GM19372 (cell line): ENCODE measurements at regions not wholly inside any gene's neighbourhood (a gene's known extent, or its start where the extent isn't known, plus 50 kb on each side); places are given as distances from the start of the nearest gene placed in this dataset.
"Not testable (repeated sequence)": the region's sequence is repeated elsewhere in the genome, so short reads cannot be mapped to it uniquely, and the experiment has no call there.

Source experiments
- ATAC-seq: cut with Tn5 transposase; IDR thresholded peaks from one replicate; pipeline ENCODE4 v1.9.1; 2021; ENCODE audit warnings: mild to moderate bottlenecking, low read depth, moderate library complexity; ENCODE audit not compliant: unreplicated experiment

DNA sequence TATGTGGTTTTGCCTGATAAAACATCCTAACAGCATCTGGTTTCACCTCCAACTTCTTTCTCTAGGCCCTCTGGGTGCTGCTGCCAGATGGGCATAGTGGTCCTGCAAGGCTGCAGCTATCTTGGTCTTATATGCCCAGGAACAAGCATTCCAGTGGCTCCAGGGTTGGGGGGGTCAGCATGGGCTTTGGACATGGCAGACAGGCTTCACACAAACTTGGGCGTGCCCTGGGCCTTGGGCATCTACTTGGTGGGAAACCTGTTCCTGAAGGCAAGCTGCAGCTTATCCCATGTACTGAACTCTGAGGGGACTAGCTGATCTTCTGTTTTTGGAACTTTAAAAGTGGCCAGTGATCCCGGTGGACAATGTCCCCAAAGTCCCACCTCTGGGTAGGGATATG is 54.9 kb upstream of the ZNF678 start:
- ATAC-seq: no peak

DNA sequence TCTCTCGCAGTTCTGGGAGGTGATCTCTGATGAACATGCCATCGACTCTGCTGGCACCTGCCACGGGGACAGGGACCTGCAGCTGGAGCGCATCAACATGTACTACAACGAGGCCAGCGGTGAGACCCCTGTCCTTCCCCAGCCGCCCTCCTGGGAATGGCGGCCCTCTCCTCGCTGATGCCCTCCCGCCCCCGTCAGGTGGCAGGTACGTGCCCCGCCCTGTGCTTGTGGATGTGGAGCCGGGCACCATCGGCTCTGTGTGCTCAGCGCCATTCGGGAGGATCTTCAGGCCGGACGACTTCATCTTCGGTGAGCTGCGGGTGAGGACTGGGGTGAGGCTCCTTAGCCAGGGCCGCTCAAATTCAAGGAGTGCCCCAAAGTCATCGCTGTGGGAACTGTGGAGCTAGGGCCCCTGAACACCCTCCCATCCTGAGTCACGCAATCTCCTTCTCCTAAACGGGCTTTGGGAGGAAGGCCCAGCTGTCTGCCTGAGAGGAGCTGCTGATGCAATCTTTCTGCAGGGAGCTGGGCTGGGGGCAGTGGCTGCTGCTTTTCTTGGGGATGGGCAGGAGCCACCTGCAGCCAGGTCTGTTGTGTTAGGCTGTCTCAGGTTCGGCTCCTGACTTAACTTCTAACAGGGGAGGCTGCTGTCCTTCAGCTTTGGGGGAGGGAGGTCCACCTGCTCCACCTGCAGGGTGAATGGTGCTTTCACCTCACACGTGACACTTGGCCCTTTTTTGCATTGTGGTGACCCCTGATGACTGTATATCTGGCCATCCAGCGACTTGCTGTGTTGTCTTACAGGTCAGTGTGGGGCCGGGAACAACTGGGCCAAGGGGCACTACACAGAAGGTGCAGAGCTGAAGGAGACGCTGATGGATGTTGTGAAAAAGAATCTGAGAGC is 56.6 kb upstream of the ZNF678 start:
- not testable (repeated sequence) for ATAC-seq

DNA sequence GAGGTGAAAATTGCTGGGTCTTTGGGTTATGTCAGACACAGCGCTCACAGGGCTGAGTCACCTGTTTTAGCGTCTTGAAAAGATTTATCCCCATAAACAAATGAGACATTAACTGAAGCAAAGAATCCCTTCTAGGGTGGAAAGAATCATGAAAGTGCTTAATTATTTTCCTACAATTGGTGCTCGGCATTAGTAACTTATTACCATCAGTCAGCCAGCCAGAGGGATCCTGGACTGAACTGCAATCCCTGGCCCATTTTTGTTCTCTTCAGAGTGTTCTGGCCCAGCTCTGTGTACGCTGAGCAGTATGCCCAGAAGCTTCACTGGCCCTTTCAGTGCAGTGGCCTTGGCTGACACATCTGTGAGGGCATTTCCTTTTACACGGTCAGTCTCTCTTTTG is 67.3 kb upstream of the ZNF678 start:
- not testable (repeated sequence) for ATAC-seq

DNA sequence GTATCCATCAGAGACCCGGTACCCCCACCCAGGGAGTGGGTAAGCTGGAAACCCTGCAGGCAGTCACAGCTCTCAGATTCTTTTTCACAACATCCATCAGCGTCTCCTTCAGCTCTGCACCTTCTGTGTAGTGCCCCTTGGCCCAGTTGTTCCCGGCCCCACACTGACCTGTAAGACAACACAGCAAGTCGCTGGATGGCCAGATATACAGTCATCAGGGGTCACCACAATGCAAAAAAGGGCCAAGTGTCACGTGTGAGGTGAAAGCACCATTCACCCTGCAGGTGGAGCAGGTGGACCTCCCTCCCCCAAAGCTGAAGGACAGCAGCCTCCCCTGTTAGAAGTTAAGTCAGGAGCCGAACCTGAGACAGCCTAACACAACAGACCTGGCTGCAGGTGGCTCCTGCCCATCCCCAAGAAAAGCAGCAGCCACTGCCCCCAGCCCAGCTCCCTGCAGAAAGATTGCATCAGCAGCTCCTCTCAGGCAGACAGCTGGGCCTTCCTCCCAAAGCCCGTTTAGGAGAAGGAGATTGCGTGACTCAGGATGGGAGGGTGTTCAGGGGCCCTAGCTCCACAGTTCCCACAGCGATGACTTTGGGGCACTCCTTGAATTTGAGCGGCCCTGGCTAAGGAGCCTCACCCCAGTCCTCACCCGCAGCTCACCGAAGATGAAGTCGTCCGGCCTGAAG is 69.3 kb upstream of the ZNF678 start:
- ATAC-seq: not testable (repeated sequence)

DNA sequence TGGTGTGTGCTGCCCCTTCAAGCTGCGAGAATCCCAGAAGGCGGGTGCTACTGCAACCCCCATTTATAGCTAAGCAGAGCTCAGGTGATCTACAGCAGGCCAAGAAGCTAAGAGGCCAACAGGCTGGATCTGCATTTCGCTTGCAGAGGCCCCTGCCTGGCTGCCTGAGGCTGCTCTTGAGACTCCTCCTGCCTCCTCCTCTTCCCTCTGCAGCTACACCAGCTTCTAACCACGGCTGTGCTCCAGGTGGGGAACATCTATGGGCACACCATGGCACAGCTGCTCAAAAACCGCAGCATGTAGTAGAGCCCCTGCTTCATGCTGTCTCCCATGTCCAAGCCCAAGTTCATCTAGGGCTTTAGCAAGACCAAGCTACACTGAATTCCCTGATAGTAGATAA is 72.9 kb upstream of the ZNF678 start:
- no peak for ATAC-seq

DNA sequence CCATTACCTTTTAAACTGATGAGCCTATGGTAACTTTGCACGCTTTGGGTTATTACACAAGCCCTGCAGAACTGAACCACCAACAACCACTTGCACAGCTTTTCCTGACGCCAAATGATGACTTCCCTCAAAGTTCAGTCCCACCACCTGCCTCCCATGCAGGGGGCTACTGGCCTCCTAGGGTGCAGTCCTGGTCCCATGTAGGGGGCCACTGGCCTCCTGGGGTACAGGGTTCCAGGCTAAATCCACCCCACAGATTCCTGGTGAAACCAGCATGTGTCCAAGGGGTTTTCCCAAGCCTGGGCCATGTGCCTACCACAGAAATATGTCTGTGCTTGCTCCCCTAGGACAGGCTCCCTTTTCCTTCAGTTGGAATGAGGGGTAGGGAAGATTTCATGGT is 73.4 kb upstream of the ZNF678 start:
- ATAC-seq: no peak

DNA sequence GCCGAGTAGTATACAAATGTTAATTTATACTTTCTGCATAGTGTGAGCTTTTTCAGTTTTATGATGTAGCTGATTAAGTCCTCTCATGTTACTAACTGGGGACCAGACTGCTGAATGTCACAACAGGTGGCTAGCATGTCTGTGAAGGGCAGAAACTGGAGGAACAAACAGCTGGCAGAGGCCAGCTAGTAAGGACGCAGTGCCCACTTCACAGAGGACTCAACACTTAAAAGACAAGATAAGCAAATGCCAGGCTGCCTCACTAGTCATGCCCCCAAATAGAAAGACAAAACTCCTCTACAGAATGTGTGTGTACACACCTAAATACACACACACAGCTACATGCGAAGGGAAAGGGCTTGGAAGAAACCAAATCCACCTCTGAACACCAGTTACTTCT is 73.8 kb upstream of the ZNF678 start:
- ATAC-seq: no peak

DNA sequence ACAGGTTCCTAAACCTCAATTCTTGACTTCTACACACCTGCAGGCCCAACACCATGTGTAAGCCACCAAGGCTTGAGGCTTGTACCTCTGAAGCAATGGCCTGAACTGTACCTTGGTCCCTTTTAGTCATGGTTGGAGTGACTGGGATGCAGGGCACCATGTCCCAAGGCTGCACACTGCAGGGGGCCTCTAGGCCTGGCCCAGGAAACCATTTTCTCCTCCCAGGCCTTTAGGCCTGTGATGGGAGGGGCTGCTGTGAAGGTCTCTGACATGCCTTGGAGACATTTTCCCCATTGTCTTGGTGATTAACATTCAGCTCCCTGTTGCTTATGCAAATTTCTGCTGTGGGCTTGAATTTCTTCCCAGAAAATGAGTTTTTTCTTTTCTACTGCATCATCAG is 75.8 kb upstream of the ZNF678 start:
- no peak for ATAC-seq

DNA sequence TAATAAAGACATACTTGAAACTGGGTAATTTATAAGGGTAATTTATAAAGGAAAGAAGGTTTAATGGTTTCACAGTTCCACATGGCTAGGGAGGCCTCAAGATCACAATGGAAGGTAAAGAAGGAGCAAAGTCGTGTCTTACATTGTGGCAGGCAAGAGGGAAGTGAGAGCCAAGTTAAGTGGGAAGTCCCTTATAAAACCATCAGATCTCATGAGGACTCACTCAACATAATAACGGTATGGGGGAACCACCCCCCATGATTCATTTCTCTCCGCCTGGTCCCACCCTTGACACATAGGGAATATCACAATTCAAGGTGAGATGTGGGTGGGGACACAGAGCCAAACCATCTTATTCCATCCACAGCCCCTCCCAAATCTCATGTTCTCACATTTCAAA is 76.8 kb upstream of the ZNF678 start:
- no peak for ATAC-seq

DNA sequence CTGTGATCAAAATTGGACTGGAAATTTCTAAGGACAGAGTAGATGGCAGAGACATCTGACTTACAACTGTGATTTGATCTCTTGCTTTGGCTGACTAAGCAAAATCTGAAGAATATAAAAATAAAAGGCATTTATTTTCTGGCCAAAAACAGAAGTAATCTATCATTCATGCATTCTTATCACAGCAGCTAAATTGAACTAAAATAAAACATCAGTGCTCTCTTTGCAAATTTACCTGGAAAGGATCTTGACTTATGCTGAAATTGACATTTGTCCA is 81.4 kb upstream of the ZNF678 start:
- no peak for ATAC-seq

DNA sequence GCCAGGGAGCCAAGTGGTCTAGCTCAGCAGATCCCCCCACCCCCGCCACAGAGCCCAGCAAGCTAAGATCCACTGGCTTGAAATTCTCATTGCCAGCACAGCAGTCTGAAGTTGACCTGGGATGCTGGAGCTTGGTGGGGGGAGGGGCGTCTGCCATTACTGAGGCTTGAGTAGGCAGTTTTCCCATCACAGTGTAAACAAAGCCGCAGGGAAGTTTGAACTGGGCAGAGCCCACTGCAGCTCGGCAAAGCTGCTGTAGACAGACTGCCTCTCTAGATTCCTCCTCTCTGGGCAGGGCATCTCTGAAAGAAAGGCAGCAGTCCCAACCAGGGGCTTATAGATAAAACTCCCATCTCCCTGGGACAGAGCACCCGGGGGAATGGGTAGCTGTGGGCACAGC is 89.3 kb upstream of the ZNF678 start:
- not testable (repeated sequence) for ATAC-seq

DNA sequence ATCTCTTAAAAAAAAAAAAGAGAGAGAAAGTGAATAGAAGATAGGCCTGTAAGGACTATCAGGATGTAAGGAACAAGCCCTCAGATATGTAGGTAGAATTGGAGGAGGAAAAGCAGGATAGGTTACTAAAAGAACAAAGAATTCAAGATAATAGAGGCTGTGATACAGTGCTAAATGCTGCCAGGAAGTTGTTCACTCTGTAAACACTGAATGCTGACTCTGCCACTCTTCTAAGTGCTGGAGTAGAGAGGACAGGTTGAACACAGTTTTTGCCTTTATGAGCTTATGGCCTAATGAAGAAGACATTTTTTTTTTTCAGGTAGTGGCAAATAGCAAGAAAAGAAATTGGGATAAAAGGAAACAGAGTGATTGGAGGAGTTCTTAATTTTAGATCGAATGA is 90.6 kb upstream of the ZNF678 start:
- no peak for ATAC-seq

DNA sequence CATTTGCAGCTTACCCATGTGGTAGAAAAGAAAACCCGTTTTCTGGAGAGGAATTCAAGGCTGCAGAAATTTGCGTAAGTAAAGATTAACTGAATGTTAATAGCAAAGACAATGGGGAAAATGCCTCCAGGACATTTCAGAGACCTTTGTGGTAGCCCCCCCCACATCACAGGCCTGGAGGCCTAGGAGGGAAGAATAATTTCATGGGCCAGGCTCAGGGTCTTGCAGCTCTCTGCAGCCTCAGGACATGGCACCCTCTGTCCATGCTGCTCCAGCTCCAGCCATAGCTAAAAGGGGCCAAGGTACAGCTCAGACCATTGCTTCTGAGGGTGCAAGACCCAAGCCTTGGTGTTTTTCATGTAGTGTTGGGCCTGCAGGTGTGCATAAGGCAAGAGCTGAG is 92.7 kb upstream of the ZNF678 start:
- no peak for ATAC-seq

DNA sequence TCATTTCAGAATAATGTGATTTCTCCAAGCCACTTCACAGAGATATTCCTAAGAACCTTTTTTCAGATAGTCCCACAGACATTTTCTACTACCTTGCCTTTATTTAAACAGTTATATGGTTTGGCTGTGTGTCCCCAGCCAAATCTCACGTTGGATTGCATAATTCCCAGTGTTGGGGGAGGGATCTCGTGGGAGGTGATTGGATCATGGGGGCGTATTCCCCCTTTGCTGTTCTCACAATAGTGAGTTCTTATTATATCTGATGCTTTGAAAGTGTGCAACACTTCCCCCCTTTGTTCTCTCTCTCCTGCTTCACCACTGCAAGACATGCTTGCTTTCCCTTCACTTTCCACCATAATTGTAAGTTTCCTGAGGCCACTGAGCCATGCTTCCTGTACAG is 93.6 kb upstream of the ZNF678 start:
- ATAC-seq: no peak

DNA sequence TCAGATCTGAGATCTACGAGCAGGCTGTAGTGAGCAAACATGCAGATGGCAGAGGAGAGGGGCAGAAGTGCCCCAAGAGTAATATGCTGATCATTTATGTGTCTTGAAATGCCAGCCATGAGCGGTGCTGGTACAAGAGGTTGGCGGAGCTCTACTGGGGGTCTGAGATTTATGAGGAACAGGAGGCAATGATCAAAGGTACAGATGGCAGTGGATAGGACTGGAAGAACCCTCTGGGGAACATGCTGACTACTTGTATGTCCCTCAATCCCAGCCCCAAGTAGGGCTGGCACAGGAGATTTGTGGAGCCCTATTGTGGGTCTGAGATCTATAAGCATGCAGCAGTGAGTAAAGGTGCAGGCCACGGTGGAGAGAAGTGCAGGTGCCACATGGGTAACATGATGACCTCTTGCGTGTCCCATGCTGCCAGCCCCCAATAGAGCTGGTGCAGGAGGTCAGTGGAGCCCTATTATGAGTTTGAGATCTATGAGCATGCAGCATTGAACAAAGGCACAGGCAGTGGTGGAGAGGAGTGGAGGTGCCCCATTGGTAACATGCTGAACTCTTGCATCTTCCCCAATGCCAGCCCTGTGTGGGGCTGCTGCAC is 97.2 kb upstream of the ZNF678 start:
- no peak for ATAC-seq

DNA sequence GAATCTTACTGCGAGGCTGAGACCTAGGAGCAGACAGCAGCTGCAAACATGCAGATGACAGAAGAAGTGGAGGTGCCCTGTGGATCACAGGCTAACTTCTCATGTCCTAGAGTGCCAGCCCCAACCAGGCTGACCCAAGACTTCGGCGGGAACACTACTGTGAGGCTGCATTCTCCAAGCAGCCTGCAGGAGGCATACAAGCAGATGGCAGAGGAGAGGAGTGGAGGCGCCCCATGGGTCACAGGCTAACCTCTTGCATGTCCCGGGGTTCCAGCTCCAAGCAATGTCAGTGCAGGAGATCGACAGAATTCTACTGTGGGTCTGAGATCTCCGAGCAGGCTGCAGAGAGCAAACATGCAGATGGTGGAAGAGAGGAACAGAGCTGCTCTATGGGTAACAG is 98.1 kb upstream of the ZNF678 start:
- no peak for ATAC-seq

DNA sequence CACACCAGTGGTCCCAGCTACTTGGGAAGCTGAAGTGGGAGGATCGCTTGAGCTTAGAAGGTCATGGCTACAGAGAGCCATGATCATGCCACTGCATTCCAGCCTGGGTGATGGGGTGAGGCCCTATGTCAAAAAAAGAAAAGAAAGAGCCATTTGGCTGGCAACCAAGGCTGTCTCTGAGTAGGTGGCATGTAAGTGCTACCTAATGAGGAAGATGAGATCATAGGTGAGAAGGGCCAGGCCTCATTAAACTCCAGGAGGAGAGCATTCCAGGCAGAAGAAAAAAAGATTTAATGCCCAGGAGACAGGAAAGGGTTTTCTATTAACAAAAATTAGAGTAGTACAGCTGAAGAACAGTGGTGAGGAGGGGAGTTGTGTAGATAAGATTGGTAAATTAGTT is 103.4 kb upstream of the ZNF678 start:
- ATAC-seq: no peak

DNA sequence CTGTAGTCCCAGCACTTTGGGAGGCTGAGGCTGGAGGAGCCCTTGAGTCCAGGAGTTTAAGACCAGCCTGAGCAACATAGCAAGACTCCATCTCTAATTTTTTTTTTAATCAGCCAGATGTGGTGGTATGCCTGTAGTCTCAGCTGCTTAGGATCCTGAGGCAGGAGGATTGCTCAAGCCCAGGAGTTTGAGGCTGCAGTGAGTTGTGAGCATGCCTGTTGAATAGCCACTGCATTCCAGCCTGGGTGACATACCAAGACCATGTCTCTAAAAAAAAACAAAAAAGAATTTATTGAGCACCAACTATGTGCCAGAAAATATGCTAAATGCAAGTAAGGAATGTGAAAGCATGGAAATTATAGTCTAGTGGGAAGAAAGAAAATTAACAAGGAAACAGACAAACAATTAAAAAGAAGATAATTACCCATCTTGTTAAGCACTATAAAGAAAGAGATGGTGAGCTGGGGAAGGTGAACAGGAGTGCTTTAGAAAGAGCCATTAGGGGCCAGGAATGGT is 104.0 kb upstream of the ZNF678 start:
- no peak for ATAC-seq

DNA sequence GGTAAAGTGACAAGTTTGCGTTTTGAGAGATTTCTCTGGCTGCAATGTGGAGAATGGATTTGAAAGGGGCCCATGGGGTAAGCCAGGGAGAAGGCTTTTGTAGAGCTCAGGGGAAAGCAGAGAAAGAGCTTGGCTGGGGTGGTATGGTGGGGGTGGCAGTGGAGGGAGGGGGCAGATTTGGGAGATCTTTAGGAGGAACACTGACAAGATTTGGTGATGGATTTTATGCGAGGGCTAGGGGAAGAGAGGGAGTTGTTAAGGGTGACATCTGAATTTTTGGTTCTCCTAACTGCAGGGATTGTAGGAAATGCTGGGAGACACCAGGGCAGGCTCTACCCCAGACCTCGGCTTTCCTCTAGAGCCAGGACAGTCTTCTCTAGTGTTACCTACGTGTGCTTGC is 108.7 kb upstream of the ZNF678 start:
- no peak for ATAC-seq

DNA sequence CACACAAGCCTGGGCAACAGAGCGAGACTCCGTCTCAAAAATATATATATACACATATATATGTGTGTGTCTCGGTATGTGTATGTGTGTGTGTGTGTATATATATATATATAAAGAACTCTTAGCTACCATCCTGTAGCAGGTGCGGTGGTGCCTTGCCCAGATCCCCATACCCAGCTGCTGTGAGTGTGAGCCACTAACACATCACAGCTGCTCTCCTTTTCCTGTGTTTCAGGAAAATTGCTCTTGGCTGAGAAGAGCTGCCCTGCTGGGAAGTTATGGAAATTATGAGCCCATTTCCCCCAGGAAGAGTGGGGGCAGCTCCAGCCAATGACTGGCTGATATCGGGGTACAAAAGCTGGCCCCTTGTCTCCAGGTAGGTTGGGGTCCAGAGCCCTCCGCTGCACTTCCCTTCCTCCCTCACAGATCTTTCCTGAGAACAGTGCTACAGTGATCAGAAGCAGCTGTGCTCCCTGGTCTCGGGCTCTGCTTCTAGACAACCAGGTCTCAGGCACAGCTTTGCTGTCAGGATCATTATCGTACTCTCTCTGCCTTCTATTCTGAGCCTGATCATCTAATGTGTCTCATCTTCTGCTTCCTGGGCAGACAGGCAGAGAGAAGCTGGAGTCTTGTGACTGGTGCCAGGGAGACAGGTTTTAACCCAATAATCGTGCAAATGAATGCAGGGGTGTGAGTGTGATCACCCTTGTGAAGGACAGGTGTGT is 109.6 kb upstream of the ZNF678 start:
- no peak for ATAC-seq

DNA sequence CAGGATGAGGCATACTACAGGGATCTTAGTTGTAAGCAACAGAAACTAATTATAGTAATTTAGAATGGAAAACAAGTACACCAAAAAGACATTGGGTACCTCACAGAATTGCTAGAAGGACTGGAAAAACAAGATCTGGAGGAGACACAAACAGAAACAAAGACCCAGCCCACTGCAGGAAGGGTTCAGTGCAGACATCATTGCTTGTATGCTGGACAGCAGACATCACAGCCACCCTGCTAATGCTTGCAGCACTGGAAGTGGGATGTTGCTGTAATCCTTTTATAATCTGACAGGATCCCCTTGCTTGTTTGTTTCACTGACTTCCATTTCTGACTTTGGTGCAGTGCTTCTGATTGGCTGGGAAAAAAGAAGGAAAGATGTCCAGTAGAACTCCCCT is 111.4 kb upstream of the ZNF678 start:
- ATAC-seq: no peak
